Nucleus accumbens (tissue), 56 donors: ENCODE measurements at regions not wholly inside any gene's neighbourhood (a gene's known extent, or its start where the extent isn't known, plus 50 kb on each side); places are given as distances from the start of the nearest gene placed in this dataset.
"Not testable (repeated sequence)": the region's sequence is repeated elsewhere in the genome, so short reads cannot be mapped to it uniquely, and the experiment has no call there.

Experiments
- DNase-seq, 56 donors: peaks; one replicate each; lab custom pipeline; 2025; lab: John Stamatoyannopoulos, UW

- DNase-seq = no peak
These were observed 51.2 kb upstream of the PRR5 start for GRCh38 chr22:44650806-44651205.

- no peak for DNase-seq
These were observed 53.0 kb upstream of the PRR5 start for GRCh38 chr22:44648821-44649565.

DNA sequence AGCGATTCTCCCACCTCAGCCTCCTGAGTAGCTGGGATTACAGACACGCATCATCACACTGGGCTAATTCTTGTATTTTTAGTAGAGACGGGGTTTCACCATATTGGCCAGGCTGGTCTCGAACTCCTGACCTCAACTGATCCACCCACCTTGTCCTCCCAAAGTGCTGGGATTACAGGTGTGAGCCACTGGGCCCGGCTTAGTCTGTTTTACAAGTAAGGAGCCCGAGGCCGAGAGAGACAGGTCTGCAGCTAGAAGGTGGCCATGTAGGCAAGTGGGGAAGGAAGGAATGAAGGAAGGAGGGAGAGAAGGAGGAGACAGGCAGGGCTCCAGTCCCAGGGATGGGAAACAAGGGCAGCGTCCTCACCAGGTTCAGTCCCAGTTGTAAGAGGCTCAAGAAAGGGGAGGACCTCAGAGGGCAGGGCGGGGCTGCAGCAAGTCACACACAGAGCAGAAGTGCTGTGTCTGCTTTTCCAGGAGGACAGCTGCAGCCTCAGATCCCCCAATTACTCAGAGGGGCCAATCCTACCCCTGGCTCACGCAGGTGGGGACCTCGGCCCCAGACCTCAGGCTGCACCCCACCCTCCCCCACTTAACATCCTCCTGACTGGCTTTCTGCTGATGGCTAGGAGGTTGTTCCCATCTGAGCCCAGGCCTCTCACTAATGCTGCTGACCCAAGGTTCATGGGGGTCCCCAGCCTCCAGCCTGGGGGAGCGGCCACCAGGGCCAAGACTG lies 53.8 kb upstream of the PRR5 start:
- no peak for DNase-seq

DNA sequence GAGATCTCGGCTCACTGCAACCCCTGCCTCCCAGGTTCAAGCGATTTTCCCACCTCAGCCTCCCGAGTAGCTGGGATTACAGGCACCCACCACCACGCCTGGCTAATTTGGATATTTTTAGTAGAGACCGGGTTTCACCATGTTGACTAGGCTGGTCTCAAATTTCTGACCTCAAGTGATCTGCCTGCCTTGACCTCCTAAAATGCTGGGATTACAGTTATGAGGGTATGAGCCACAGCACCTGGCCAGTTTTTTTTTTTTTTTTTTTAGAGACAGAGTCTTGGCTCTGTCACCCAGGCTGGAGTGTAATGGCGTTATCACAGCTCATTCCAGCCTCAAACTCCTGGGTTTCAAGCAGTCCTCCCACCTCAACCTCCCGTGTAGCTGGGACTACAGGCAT lies 54.9 kb upstream of the PRR5 start:
- no peak for DNase-seq

GRCh38 chr22:44646668-44647067 lies 55.3 kb upstream of the PRR5 start:
- DNase-seq = no peak

GRCh38 chr22:44646141-44646540 lies 55.9 kb upstream of the PRR5 start:
- DNase-seq = no peak

- no peak for DNase-seq
These were observed 56.5 kb upstream of the PRR5 start for GRCh38 chr22:44645531-44645930.

GRCh38 chr22:44645083-44645482 lies 56.9 kb upstream of the PRR5 start:
- no peak for DNase-seq

- not testable (repeated sequence) for DNase-seq
These were observed 58.4 kb upstream of the PRR5 start for GRCh38 chr22:44643526-44644101.

DNA sequence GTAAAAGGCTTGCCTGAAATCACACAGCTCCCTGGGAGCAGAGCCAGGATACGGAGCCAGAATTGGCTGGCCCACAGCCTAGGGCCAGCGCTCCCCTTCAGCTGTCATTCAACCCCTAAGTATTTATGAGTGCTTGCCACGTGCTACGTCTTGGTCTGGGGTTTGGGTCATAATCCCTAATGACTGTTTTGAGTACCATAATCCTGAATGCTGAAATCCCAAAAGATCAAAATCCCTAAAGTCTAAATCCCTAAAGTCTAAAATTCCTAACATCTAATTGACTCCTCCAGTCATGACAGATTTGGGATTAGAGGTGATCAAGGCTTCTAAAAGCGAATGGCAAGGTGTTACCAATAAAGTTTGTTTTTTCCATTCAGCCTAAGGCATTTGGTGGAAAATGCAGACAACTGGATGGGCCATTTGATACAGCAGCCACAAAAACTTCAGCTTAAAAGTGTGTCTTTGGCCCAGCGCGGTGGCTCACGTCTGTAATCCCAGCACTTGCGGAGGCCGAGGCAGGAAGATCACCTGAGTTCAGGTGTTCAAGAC lies 59.8 kb upstream of the PRR5 start:
- no peak for DNase-seq

DNA sequence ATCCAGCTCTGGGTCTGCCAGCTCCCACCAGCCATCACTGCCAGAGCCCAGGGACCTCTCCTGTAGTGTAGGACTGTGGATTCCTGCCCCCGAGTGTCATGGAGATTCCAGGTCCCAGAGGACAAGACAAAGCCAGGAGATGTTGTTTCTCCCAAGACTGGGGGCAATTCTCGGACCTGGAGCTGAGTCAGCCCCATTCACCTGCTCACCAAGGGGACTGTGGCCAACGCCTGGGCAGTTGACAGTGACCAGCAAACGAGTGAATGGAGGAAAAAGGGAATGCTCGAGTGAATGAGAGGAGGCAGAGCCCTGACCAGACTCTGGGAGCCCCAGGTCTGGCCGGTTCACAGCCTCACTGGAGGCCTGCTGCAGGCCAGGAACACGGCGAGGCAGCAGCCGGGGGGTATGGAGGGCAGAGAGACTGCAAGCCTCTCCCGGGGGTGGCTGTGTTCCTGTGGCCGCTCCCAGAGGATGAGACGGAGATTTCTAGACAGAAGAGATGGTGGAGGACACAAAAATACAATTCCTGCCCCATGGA lies 61.3 kb upstream of the PRR5 start:
- no peak for DNase-seq

DNA sequence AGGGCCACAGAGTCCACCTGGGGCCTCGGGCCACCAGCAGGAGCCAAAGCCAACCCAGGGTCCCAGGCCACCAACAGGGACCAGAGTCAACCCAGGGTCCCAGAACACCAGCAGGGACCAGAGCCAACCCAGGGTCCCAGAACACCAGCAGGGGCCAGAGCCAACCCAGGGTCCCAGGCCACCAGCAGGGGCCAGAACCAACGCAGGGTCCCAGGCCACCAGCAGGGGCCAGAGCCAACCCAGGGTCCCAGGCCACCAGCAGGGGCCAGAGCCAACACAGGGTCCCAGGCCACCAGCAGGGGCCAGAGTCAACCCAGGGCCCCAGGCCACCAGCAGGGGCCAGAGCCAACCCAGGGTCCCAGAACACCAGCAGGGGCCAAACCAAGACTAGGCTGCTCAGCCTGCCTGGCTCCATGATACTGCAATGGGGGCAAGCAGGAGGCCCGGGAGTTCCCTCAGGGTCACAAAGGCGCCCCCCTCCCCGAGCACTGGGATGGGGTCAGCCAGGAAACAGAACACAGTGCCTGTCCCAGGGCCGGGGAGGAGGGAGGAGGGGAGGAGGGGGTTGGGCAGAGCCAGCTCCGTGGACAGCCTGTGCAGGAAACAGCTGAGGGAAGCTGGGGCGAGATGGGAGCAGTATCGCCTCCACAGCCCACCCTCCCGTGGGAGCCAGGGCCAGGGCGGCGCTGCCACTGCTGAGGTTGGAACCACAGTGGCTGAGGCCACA lies 62.0 kb upstream of the PRR5 start:
- DNase-seq = peak in 5 of 56 donors; percentile 13 to 24 (median 21)

- peak in 27 of 56 donors; percentile 7 to 64 (median 34) for DNase-seq
These were observed 62.8 kb upstream of the PRR5 start for GRCh38 chr22:44638971-44639760.

DNA sequence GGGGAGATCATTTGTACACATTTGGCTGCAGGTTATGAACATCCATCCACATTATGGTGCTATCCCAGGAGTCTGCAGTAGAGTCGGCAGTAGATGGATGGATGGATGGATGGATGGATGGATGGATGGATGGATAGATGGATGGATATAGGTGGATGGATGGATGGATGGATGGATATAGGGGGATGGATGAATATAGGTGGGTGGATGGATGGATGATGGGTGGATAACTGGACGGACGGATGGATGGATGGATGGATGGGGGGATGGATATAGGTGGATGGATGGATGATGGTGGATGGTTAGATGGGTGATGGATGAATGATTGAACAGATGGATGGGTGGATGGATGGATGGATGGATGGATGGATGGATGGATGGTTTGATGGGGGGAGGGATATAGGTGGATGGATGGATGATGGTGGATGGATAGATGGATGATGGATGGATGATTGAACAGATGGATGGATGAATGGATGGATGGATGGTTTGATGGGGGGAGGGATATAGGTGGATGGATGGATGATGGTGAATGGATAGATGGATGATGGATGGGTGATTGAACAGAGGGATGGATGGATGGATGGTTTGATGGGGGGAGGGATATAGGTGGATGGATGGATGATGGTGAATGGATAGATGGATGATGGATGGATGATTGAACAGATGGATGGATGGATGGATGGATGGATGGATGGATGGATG lies 65.3 kb upstream of the PRR5 start:
- DNase-seq = not testable (repeated sequence)

GRCh38 chr22:44635567-44635966 lies 66.4 kb upstream of the PRR5 start:
- DNase-seq = not testable (repeated sequence)

GRCh38 chr22:44634426-44635321 lies 67.3 kb upstream of the PRR5 start:
- no peak for DNase-seq

DNA sequence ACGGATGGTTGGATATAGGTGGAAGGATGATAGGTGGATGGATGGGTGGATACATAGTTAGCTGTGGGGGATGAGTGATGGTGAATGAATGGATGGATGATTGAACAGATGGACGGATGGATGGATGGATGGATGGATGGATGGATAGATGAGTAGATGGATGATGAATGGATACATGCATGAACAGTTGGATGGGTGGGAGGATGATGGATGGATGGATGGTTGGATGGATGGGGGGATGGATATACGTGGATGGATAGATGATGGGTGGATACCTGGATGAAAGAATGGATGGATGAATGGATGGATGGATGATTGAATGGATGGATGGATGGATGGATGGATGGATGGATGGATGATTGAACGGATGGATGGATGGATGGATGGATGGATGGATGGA lies 68.4 kb upstream of the PRR5 start:
- DNase-seq = no peak
